Endothelial cell of umbilical vein (primary cell): ENCODE measurements at regions not wholly inside any gene's neighbourhood (a gene's known extent, or its start where the extent isn't known, plus 50 kb on each side); places are given as distances from the start of the nearest gene placed in this dataset.

Experiments used
- BruUV-seq: library from RNA; stranded (reverse); fragments of 400-500 nt; replicated peaks from 2 replicates; lab custom pipeline; 2021; lab: Mats Ljungman, UMichigan
- CTCF ChIA-PET: fragments of 300-600, 350-600 bp; sonication (Branson Sonifier 250); formaldehyde crosslinking; loops from one replicate; lab custom pipeline; 2021; ENCODE audit warnings: antibody characterized with exemption, inconsistent platforms; lab: Charles Lee
- POLR2A ChIA-PET: fragments of 300-600, 350-600 bp; sonication (Branson Sonifier 250); formaldehyde crosslinking; loops from one replicate; lab custom pipeline; 2021; ENCODE audit warnings: antibody characterized with exemption, inconsistent platforms; lab: Charles Lee
- DNase-seq: peaks from one replicate; pipeline ENCODE4 v3.0.0-alpha.2; 2011; ENCODE audit warnings: low read depth, low spot score
- FAIRE-seq: peaks from 2 replicates; lab custom pipeline; 2011; peaks lifted over from hg19 to GRCh38; lab: Jason Lieb, UNC
- H2AFZ ChIP-seq: 2 replicates; pipeline ENCODE4 v1.6.0; 2012; ENCODE audit warnings: low read depth, low read length, control low read depth, inconsistent platforms
- H3K27ac ChIP-seq: 2 replicates; pipeline ENCODE4 v1.5.1; 2011; ENCODE audit warnings: low read depth, mild to moderate bottlenecking, control low read depth, low read length, moderate library complexity; ENCODE audit not compliant: insufficient read depth
- H3K27me3 ChIP-seq, 2 experiments: 2 replicates each; pipeline versions ENCODE4 v1.6.0 to v1.6.1; 2011; ENCODE audit warnings: low read length in 2 of 2, mixed read lengths in 1 of 2; ENCODE audit not compliant: control insufficient read depth in 2 of 2, insufficient read depth in 2 of 2
- H3K36me3 ChIP-seq, 2 experiments: 2 replicates in 1 of 2; 3 replicates in 1 of 2; pipeline ENCODE4 v1.5.1; 2011; ENCODE audit warnings: low read length in 2 of 2, mild to moderate bottlenecking in 1 of 2, moderate library complexity in 1 of 2; ENCODE audit not compliant: control insufficient read depth in 2 of 2, insufficient read depth in 2 of 2; ENCODE audit errors: extremely low read depth in 1 of 2
- H3K4me1 ChIP-seq: 3 replicates; pipeline ENCODE4 v1.5.1; 2011; ENCODE audit warnings: mild to moderate bottlenecking, low read length; ENCODE audit not compliant: control insufficient read depth, insufficient read depth; ENCODE audit errors: extremely low read depth
- H3K4me2 ChIP-seq: 2 replicates; pipeline ENCODE4 v1.6.1; 2011; ENCODE audit warnings: low read length, control low read depth, mixed read lengths; ENCODE audit not compliant: insufficient read depth
- H3K4me3 ChIP-seq, 3 experiments: fragments of 200-600 bp in 1 of 3; sonication (generic), shearing (Covaris generic) in 1 of 3; replicated peaks in 1 of 3; 2 replicates each; pipeline ENCODE4 v1.5.1; 2011 to 2016; ENCODE audit warnings: control low read depth in 3 of 3, low read length in 3 of 3, mild to moderate bottlenecking in 2 of 3, inconsistent platforms in 1 of 3, low read depth in 1 of 3, moderate library complexity in 1 of 3; ENCODE audit not compliant: insufficient read depth in 1 of 3
- H3K79me2 ChIP-seq: 2 replicates; pipeline ENCODE4 v1.6.0; 2012; ENCODE audit warnings: low read length, inconsistent platforms; ENCODE audit not compliant: control insufficient read depth, insufficient read depth
- H3K9ac ChIP-seq: replicated peaks from 2 replicates; pipeline ENCODE3; 2011; ENCODE audit warnings: low read length, control low read depth; ENCODE audit not compliant: insufficient read depth; ENCODE audit errors: extremely low read depth
- H3K9me1 ChIP-seq: replicated peaks from 3 replicates; pipeline ENCODE4 v1.6.0; 2011; ENCODE audit warnings: mild to moderate bottlenecking, low read length; ENCODE audit not compliant: control insufficient read depth, insufficient read depth; ENCODE audit errors: extremely low read depth
- H3K9me3 ChIP-seq: replicated peaks from 2 replicates; pipeline ENCODE4 v1.5.1; 2012; ENCODE audit warnings: low read length, inconsistent platforms; ENCODE audit not compliant: control insufficient read depth, insufficient read depth
- H4K20me1 ChIP-seq: replicated peaks from 2 replicates; pipeline ENCODE3; 2011; ENCODE audit warnings: mild to moderate bottlenecking, low read length; ENCODE audit not compliant: control insufficient read depth, insufficient read depth; ENCODE audit errors: extremely low read depth
- EZH2 ChIP-seq: IDR thresholded peaks from 2 replicates; pipeline ENCODE4 v1.6.1; 2012; ENCODE audit warnings: borderline replicate concordance, low read depth, mild to moderate bottlenecking, moderate library complexity, low read length, inconsistent platforms; ENCODE audit not compliant: severe bottlenecking
- FOS ChIP-seq: IDR thresholded peaks from 2 replicates; pipeline ENCODE4 v1.6.1; 2011; ENCODE audit warnings: mild to moderate bottlenecking, low read length, moderate library complexity, borderline replicate concordance; ENCODE audit not compliant: insufficient read depth
- GATA2 ChIP-seq: IDR thresholded peaks from 2 replicates; pipeline ENCODE4 v1.7.0; 2011; ENCODE audit warnings: low read depth, mild to moderate bottlenecking, moderate library complexity, mixed read lengths, low read length; ENCODE audit not compliant: insufficient read length, insufficient read depth
- JUN ChIP-seq: IDR thresholded peaks from 2 replicates; pipeline ENCODE4 v1.6.1; 2011; ENCODE audit warnings: borderline replicate concordance, low read depth; ENCODE audit not compliant: insufficient read length, insufficient read depth
- MYC ChIP-seq: IDR thresholded peaks from one replicate; pipeline ENCODE4 v1.6.1; 2011; ENCODE audit warnings: mild to moderate bottlenecking, low read depth, low read length
- POLR2A ChIP-seq: IDR thresholded peaks from 2 replicates; pipeline ENCODE4 v1.6.1; 2012; ENCODE audit warnings: low read depth, mild to moderate bottlenecking, control low read depth, low read length
- POLR2AphosphoS5 ChIP-seq: IDR thresholded peaks from 2 replicates; pipeline ENCODE4 v1.6.1; 2012; ENCODE audit warnings: low read depth, mild to moderate bottlenecking, control low read depth, low read length, moderate library complexity; ENCODE audit not compliant: insufficient read depth
- dilution Hi-C: fragments of 300-500 bp; cut with MboI; formaldehyde crosslinking; loops from one replicate; pipeline ENCODE4 v1.15.0; 2019; ENCODE audit warnings: low sequenced_read_pairs; ENCODE audit not compliant: extremely low pct_ligation_motif_present
- intact Hi-C: fragments of 100-400 bp; cut with micrococcal nuclease; formaldehyde crosslinking; loops from one replicate; pipeline ENCODE4 v1.10.0; 2022
- TF ChIP-seq, protein P1 (sequence below), 2 donors: IDR thresholded peaks; 1 replicate in 1 of 2; 2 replicates in 1 of 2; pipeline ENCODE4 v1.5.1; 2011; ENCODE audit warnings: low read length in 2 of 2, mild to moderate bottlenecking in 2 of 2, moderate library complexity in 2 of 2, control low read depth in 1 of 2, inconsistent platforms in 1 of 2, low read depth in 1 of 2; ENCODE audit not compliant: insufficient read depth in 1 of 2; ENCODE audit errors: extremely low read depth in 1 of 2
- TF ChIP-seq, protein P2 (sequence below): IDR thresholded peaks from 2 replicates; pipeline ENCODE4 v1.6.1; 2011; ENCODE audit not compliant: insufficient read depth, insufficient read length

DNA sequence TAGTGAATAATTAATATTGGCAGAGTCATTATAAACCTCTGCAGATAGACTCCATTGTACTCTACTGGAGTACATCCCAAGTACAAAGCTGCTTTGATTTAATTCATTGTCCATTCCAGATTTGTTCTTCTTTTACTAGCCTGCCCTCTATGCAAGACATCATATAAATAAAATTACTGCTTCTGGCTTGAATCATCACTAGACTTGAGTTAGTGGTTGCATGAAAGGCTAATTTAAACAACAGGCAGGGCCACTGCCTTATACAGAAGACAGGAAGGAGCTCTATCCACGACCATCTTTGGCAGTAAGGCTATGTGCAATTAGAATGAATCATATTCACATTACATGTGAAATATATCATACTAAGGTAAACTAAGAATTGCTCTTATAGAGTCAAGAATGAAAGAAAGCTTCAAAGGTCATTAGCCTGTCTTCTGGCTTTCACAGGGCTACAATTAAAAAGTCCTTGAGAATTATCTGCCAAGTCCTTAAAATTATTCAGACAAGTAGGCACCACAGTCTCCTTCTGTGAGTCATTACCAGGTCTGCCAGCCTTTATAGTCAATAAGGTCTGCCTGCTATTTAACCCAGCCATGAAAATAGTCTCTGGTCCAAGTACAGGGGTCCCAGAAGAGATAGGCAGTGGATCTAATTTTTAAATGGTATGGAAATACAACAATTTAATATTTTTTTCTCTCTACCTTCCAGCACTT is 631.8 kb downstream of the TMTC2 start:
- no peak overlapping the region for H3K4me3 ChIP-seq
- no peaks in the 10 kb centered on the region for H3K36me3 ChIP-seq
- no TSS peak for BruUV-seq
- H3K9ac ChIP-seq: no peak overlapping the region
- dilution Hi-C loops: no loop called here
- H3K79me2 ChIP-seq: no peaks in the 10 kb centered on the region
- TF ChIP-seq GATA2 (no peak), JUN (no peak), FOS (no peak), EZH2 (no peak), POLR2A (no peak), POLR2AphosphoS5 (no peak), MYC (no peak)
- TF ChIP-seq, protein P1, sequence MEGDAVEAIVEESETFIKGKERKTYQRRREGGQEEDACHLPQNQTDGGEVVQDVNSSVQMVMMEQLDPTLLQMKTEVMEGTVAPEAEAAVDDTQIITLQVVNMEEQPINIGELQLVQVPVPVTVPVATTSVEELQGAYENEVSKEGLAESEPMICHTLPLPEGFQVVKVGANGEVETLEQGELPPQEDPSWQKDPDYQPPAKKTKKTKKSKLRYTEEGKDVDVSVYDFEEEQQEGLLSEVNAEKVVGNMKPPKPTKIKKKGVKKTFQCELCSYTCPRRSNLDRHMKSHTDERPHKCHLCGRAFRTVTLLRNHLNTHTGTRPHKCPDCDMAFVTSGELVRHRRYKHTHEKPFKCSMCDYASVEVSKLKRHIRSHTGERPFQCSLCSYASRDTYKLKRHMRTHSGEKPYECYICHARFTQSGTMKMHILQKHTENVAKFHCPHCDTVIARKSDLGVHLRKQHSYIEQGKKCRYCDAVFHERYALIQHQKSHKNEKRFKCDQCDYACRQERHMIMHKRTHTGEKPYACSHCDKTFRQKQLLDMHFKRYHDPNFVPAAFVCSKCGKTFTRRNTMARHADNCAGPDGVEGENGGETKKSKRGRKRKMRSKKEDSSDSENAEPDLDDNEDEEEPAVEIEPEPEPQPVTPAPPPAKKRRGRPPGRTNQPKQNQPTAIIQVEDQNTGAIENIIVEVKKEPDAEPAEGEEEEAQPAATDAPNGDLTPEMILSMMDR (IDR thresholded peaks at IDR 0.05; ENCODE audit: extremely low read depth in 1 of 2, insufficient read depth in 1 of 2, low read depth in 1 of 2, low read length in 2 of 2): no peak
- TF ChIP-seq, protein P2, sequence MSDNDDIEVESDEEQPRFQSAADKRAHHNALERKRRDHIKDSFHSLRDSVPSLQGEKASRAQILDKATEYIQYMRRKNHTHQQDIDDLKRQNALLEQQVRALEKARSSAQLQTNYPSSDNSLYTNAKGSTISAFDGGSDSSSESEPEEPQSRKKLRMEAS: no peak
- H3K27ac ChIP-seq: no peak overlapping the region
- FAIRE-seq (no peak), DNase-seq (no peak)
- H3K4me1 ChIP-seq: no peaks in the 10 kb centered on the region
- H3K9me1 ChIP-seq: no peaks in the 10 kb centered on the region
- no peak overlapping the region for H3K4me2 ChIP-seq
- ChIA-PET POLR2A (no interaction called here), CTCF (no interaction called here)
- no peak overlapping the region for H2AFZ ChIP-seq
- H4K20me1 ChIP-seq: no peaks in the 10 kb centered on the region
- intact Hi-C loops: no loop called here
- H3K27me3 ChIP-seq: no peaks in the 10 kb centered on the region
- H3K9me3 ChIP-seq: no peaks in the 10 kb centered on the region
